Activated naive CD8-positive, alpha-beta T cell treated with anti-CD3 and anti-CD28 coated beads for 36 hours (primary cell): ENCODE measurements at regions not wholly inside any gene's neighbourhood (a gene's known extent, or its start where the extent isn't known, plus 50 kb on each side); places are given as distances from the start of the nearest gene placed in this dataset.
"Not testable (repeated sequence)": the region's sequence is repeated elsewhere in the genome, so short reads cannot be mapped to it uniquely, and the experiment has no call there.

Experiments used
- DNase-seq: peaks from one replicate; pipeline ENCODE4 v3.0.0; 2021
- H3K27ac Mint-ChIP-seq: one replicate; pipeline ENCODE4 v1.8.0; 2022; ENCODE audit warnings: mild to moderate bottlenecking, moderate library complexity, mixed read lengths
- H3K27me3 Mint-ChIP-seq: one replicate; pipeline ENCODE4 v1.8.0; 2022; ENCODE audit warnings: mild to moderate bottlenecking, mixed read lengths
- H3K36me3 Mint-ChIP-seq: one replicate; pipeline ENCODE4 v1.8.0; 2021; ENCODE audit warnings: mild to moderate bottlenecking, mixed read lengths
- H3K4me1 Mint-ChIP-seq: one replicate; pipeline ENCODE4 v1.8.0; 2021; ENCODE audit warnings: mixed read lengths
- H3K4me3 Mint-ChIP-seq: one replicate; pipeline ENCODE4 v1.8.0; 2022; ENCODE audit warnings: mild to moderate bottlenecking, moderate library complexity, mixed read lengths
- H3K9me3 Mint-ChIP-seq: one replicate; pipeline ENCODE4 v1.8.0; 2022; ENCODE audit warnings: mixed read lengths

DNA sequence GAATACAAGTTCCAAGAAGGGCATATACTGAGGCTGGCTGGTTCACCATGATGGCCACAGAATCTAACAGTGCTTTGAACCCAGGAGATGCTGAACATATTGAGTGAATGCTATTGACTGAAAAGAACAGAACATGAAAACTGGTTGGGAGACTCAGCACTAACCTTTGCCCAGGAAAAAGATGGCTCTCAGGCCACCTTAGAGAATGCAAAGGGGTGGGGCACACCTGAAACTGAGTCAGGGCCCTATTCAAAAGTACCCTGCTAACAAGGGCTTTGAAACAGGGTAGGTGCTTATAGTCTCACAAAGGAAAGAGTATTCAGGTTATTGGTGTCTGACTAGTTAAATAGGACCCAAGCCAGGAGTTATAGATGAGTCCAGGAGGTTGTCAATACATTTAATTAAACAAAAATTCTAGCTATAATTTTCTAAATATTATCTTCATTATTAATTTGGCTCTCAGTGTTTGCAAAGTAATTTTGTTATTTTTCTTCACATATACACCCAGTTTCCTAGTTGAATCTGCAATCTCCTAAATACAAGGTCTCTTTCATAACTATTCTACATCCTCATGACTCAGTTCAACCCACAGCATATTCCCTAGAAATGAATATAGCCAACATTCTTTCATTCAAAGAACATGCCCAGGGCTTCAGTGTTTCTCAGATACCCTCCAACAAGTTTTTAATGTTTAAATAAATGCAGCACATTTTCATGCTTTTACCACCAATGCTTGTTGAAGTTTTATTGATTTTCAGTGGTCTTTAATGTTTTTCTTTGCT lies 144.2 kb upstream of the RAPGEF2 start:
- no peak overlapping the region for H3K27ac Mint-ChIP-seq
- no peaks in the 10 kb centered on the region for H3K4me1 Mint-ChIP-seq
- no peak overlapping the region for H3K4me3 Mint-ChIP-seq
- H3K36me3 Mint-ChIP-seq, result no peaks in the 10 kb centered on the region
- H3K27me3 Mint-ChIP-seq, result no peaks in the 10 kb centered on the region
- no peaks in the 10 kb centered on the region for H3K9me3 Mint-ChIP-seq
- no peak for DNase-seq

DNA sequence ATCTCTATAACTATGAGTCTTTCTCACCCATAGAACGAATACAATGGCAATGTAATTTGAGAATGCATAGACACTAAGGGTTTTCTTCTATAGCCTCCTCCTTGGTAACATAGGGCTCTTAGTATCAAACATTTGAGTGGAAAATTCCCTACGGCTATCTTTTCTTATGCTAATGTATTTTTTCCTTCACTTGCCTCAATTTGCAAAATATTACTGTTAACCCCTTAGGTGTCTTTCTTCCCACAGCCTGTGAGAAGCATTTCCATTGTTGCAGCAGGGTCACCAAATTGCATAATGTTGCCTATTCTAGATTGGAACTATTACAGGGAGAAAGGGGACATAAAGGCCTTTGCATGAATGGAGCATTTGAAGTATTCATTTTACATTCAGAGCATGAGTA lies 140.5 kb upstream of the RAPGEF2 start:
- no peak overlapping the region for H3K27ac Mint-ChIP-seq
- H3K4me1 Mint-ChIP-seq, result no peaks in the 10 kb centered on the region
- peaks cover 7% of the 10 kb centered on the region for H3K27me3 Mint-ChIP-seq
- no peaks in the 10 kb centered on the region for H3K36me3 Mint-ChIP-seq
- no peak for DNase-seq
- H3K4me3 Mint-ChIP-seq, result no peak overlapping the region
- no peaks in the 10 kb centered on the region for H3K9me3 Mint-ChIP-seq

DNA sequence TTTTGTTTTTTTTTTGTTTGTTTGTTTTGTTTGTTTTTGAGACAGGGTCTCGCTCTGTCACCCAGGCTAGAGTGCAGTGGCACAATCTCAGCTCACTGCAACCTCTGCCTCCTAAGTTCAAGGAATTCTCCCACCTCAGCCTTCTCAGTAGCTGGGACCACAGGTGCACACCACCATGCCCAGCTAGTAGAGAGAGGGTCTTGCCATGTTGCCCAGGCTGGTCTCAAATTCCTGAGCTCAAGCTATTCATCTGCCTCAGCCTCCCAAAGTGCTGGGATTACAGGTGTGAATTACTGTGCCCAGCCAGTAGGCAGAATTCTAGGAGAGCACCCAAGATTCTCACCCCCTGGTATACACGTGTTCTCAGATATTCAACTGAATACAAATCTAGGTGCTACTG lies 139.6 kb upstream of the RAPGEF2 start:
- H3K4me1 Mint-ChIP-seq, H3K36me3 Mint-ChIP-seq, H3K27ac Mint-ChIP-seq, H3K9me3 Mint-ChIP-seq, DNase-seq, H3K27me3 Mint-ChIP-seq, H3K4me3 Mint-ChIP-seq: not testable (repeated sequence)

DNA sequence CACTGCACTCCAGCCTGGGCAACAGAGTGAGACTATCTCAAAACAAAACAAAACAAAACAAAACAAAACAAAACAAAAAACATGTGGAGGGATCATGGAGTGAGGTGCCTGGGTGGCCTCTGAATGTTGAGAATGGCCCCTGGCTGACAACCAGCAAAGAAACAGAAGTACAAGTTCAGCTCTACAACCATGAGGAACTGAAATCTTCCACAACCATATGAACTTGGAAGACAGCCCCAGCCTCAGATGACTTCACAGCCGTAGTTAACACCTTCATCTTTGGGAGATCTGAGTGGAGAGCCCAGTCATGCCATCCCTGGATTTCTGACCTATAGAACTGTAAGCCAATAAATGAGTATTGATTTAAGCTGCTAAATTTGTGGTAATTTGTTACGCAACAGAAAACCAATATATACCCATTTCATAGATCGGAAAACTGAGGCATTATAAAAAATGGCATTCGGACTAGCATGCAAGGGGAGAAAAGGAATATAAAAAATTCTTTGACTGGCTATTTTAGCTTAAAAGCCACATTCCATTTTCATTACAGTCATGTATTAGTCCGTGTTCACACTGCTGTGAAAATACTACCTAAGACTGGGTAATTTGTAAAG lies 138.7 kb upstream of the RAPGEF2 start:
- Mint-ChIP-seq H3K4me1 (no peaks in the 10 kb centered on the region), H3K9me3 (no peaks in the 10 kb centered on the region), H3K27ac (no peak overlapping the region), H3K4me3 (no peak overlapping the region), H3K36me3 (no peaks in the 10 kb centered on the region), H3K27me3 (peaks cover 7% of the 10 kb centered on the region)
- DNase-seq, result no peak

DNA sequence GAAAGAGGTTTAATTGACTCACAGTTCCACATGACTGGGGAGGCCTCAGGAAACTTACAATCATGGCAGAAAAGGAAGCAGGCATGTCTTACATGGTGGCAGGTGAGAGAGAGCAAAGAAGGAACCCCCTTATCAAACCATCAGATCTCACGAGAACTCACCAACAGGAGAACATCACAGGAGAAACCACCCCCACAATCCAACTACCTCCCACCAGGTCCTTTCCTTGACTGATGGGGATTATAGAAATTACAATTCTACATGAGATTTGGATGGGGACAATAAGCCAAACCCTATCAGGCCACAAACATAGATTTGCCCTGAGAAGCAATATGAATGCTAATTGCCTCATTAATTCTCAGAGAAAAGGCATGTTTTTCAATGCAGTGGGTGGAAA lies 138.2 kb upstream of the RAPGEF2 start:
- Mint-ChIP-seq H3K27ac (no peak overlapping the region), H3K4me3 (no peak overlapping the region), H3K27me3 (peaks cover 7% of the 10 kb centered on the region), H3K36me3 (no peaks in the 10 kb centered on the region), H3K4me1 (no peaks in the 10 kb centered on the region), H3K9me3 (no peaks in the 10 kb centered on the region)
- DNase-seq, result no peak

DNA sequence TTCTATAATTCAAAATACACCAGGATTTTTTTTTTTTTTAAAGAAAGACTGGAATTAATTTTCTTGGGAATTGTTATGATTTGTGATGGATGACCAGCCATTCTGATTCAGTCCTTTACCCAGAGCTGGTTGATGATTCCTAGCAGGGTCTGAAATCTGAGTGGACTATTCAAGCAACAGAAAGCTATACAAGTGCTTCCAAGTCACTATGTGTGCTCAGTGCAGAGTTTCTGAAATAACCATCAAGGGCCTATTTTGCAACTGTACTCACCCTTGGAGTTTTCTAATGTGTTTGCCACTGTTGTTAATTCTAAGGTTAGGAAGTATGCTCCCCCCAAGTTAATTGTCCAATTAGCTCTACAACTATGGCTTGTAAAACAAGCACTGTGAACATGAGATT lies 137.7 kb upstream of the RAPGEF2 start:
- Mint-ChIP-seq H3K27ac (no peak overlapping the region), H3K9me3 (no peaks in the 10 kb centered on the region), H3K36me3 (no peaks in the 10 kb centered on the region), H3K27me3 (peaks cover 7% of the 10 kb centered on the region), H3K4me1 (no peaks in the 10 kb centered on the region), H3K4me3 (no peak overlapping the region)
- no peak for DNase-seq

DNA sequence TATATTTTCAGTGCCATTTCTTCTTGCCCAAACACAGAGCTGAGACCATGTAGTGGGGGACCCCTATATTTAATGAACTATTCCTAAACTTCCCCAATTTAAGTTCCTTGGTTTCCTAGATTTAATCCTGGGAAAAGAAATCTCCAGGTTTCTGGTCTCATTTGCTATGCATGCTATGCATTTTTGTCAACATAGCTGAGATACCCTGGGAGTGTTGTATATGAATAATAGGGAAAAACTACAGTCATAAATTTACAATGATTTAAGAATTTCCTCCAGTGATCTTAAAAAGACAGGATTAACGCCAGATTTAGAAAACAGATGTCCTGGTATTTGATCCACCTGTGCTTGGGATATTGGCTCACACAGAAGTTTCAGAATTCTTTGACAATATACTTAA lies 136.8 kb upstream of the RAPGEF2 start:
- Mint-ChIP-seq H3K4me3 (no peak overlapping the region), H3K27ac (no peak overlapping the region), H3K9me3 (no peaks in the 10 kb centered on the region), H3K27me3 (peaks cover 7% of the 10 kb centered on the region), H3K4me1 (no peaks in the 10 kb centered on the region), H3K36me3 (no peaks in the 10 kb centered on the region)
- DNase-seq, result no peak

DNA sequence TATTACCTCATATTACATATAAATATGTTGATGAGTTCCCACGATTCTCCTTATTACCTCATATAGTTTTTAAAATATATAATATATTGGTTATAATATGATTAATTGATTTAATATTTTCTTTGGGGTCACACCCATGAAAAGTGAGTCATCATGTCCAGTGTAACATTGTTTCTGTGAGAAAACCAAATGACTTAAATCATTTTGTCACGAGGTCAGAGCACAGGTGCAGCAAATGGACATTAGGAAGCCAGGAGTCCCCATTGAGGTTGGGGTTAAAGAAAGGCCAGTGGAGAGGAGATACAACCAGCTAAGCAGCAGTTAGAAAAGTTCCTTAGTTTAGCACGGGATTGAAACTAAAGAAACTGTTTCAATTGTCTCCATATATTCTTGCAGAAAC lies 133.9 kb upstream of the RAPGEF2 start:
- H3K27me3 Mint-ChIP-seq, result peaks cover 7% of the 10 kb centered on the region
- no peak overlapping the region for H3K4me3 Mint-ChIP-seq
- H3K4me1 Mint-ChIP-seq, result no peaks in the 10 kb centered on the region

DNA sequence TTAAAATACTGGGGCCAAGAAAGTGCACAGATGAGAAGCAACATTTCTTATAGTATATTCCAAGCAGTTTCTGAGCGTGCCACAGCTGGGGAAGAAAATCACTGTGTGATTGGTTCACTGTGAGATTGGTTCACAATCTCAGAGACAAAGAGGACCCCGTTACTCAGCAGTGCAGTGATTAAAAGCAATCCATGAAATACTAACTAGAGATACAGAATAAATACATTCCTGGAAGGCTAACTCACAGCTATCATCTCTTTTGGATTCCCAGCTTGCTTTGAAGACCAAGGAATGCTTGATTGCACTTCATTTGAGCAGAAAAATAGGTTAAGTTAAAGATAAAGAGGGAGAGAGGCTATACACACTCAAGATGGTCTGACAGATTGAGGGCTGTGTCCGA lies 132.1 kb upstream of the RAPGEF2 start:
- Mint-ChIP-seq H3K9me3 (no peaks in the 10 kb centered on the region), H3K4me1 (no peaks in the 10 kb centered on the region), H3K36me3 (no peaks in the 10 kb centered on the region), H3K27me3 (no peaks in the 10 kb centered on the region), H3K4me3 (no peak overlapping the region), H3K27ac (no peak overlapping the region)
- no peak for DNase-seq

More for the DNA sequence above, 133.9 kb upstream of the RAPGEF2 start:
- Mint-ChIP-seq H3K36me3 (no peaks in the 10 kb centered on the region), H3K27ac (no peak overlapping the region), H3K9me3 (no peaks in the 10 kb centered on the region)
- DNase-seq, result no peak

DNA sequence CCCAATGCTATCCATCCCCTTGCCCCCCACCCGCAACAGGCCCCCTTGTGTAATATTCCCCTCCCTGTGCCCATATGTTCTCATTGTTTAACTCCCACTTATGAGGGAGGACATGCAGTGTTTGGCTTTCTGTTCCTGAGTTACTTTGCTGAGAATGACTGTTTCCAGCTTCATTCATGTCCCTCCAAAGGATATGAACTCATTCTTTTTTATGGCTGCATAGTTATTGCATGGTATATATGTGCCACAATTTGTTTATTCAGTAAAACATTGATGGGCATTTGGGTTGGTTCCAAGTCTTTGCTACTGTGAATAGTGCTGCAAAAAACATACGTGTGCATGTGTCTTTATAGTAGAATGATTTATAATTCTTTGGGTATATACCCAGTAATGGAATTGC lies 128.4 kb upstream of the RAPGEF2 start:
- H3K9me3 Mint-ChIP-seq, H3K36me3 Mint-ChIP-seq, H3K4me3 Mint-ChIP-seq, H3K27ac Mint-ChIP-seq, H3K27me3 Mint-ChIP-seq, DNase-seq, H3K4me1 Mint-ChIP-seq: not testable (repeated sequence)

DNA sequence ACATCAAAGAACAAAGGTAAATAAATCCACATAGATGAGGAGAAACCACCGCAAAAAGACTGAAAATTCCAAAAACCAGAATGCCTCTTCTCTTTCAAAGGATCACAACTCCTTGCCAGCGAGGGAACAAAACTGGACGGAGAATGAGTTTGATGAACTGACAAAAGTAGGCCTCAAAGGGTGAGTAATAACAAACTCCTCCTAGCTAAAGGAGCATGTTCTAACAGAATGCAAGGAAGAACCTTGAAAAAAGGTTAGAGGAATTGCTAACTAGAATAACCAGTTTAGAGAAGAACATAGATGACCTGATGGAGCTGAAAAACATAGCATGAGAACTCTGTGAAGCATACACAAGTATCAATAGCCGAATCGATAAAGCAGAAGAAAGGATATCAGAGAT lies 122.2 kb upstream of the RAPGEF2 start:
- not testable (repeated sequence) for H3K4me1 Mint-ChIP-seq, H3K27ac Mint-ChIP-seq, H3K4me3 Mint-ChIP-seq, H3K9me3 Mint-ChIP-seq, H3K36me3 Mint-ChIP-seq, DNase-seq
- peaks cover 26% of the 10 kb centered on the region for H3K27me3 Mint-ChIP-seq

DNA sequence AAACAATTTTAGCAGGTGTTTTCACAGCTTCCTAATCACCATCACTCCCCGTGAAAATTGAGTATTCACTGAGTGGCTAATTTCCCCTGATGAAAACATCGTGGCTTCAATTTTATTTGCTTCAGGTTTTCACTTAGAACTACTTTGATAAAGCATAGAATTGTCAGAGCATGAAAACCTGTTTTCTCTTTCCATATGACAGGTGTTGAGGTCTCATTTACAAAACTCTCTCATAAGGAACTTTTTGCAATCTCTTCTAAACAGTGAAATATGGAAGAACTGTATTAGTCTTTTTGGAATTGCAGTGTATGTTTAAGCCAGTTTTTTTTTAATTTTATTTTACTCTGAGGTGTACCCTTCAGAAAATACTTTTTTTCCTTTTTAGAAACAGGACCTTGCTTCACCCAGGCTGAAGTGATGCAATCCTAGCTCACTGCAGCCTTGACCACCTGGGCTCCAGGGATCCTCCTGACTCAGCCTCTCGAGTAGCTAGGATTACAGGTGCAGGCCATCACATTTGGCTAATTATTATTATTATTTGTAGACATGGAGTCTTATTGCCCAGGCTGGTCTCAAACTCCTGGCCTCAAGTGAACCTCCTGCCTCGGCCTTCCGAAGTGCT lies 111.2 kb upstream of the RAPGEF2 start:
- H3K4me3 Mint-ChIP-seq, result no peak overlapping the region
- H3K27ac Mint-ChIP-seq, result no peak overlapping the region
- no peak for DNase-seq
- H3K27me3 Mint-ChIP-seq, result peaks cover 15% of the 10 kb centered on the region
- no peaks in the 10 kb centered on the region for H3K4me1 Mint-ChIP-seq
- peaks cover 10% of the 10 kb centered on the region for H3K9me3 Mint-ChIP-seq
- no peaks in the 10 kb centered on the region for H3K36me3 Mint-ChIP-seq

DNA sequence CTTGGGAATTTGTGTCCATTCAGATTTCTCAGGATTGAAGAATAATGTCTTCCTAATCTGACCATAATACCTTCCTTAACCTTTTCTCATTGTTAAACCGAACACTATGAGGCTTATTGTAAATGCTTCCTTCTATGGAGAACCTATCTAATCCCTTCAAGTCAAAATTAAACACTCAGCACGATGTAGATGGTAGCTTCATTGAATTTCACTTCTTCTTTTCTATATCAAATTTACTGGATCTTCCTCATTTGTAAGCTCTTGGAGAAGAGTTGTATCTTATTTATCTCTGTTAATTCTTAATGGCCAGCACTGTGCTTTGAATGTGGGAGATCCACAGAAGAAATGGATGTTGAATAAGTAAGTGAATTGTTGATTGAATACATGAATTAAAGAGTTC lies 109.0 kb upstream of the RAPGEF2 start:
- H3K27ac Mint-ChIP-seq, result no peak overlapping the region
- no peaks in the 10 kb centered on the region for H3K36me3 Mint-ChIP-seq
- H3K27me3 Mint-ChIP-seq, result peaks cover 7% of the 10 kb centered on the region
- peaks cover 7% of the 10 kb centered on the region for H3K9me3 Mint-ChIP-seq
- no peak for DNase-seq
- no peaks in the 10 kb centered on the region for H3K4me1 Mint-ChIP-seq
- no peak overlapping the region for H3K4me3 Mint-ChIP-seq

DNA sequence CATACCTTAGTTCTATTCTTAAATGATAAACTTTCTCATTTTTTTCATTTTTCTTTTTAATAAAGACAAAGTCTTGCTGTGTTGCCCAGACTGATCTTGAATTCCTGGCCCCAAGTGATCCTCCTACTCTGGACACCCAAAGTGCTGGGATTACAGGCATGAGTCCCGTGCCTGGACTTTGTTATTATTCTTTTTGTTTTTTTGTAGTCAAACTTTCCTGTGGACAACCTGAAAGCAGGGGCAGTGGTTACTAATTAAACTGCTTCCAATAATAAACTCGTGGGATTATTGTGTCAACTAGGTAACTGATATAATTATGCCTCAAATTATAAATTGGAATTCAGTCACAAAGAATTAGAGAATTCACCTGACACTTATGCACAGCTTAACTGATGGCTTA lies 107.8 kb upstream of the RAPGEF2 start:
- Mint-ChIP-seq H3K4me3 (no peak overlapping the region), H3K36me3 (no peaks in the 10 kb centered on the region)

DNA sequence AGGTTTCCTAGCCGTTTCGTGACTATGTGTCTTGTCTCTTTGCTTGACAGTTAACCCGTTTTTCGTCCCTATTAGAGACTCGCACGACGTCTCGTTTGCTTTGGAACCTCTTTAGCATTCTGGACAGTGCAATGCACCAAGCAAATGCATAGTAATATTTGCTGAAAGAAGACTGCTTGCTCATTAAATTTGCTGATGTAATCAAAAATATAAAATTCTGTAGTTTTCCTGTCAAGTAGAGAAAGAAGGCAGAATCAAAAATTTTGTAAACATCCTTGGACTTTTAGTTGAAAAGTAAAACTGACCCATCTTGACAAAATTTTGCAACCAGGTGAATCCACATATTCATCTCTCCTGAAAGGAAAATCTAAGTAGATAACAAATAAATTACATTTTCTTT lies 106.9 kb upstream of the RAPGEF2 start:
- H3K36me3 Mint-ChIP-seq, result no peaks in the 10 kb centered on the region
- no peak overlapping the region for H3K4me3 Mint-ChIP-seq
- no peaks in the 10 kb centered on the region for H3K4me1 Mint-ChIP-seq

More for the DNA sequence above, 107.8 kb upstream of the RAPGEF2 start:
- no peak overlapping the region for H3K27ac Mint-ChIP-seq
- DNase-seq, result no peak
- no peaks in the 10 kb centered on the region for H3K4me1 Mint-ChIP-seq
- H3K27me3 Mint-ChIP-seq, result peaks cover 4% of the 10 kb centered on the region
- peaks cover 2% of the 10 kb centered on the region for H3K9me3 Mint-ChIP-seq

DNA sequence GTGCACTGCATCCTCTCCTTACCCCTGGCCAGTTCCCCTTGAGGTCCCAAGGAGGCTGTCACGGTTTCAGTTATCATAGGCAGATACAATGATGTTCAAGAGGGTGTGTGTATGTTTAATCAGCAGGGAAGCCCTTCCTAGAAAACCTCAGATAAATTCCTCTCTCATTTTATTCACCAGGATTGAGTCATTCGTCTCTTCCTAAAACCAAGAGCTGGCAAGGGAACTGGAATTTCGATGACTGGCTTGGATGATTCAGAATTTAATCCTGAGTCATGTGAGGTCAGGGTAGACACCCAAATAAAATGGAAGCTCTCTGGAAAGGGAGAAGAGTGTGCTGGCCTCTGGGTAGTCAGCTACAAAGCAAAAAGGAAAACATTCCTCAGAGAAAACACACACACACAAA lies 106.2 kb upstream of the RAPGEF2 start:
- Mint-ChIP-seq H3K4me3 (no peak overlapping the region), H3K4me1 (no peaks in the 10 kb centered on the region), H3K27ac (no peak overlapping the region), H3K36me3 (no peaks in the 10 kb centered on the region), H3K27me3 (peaks cover under 1% of the 10 kb centered on the region), H3K9me3 (no peaks in the 10 kb centered on the region)
- no peak for DNase-seq

More for the DNA sequence above, 106.9 kb upstream of the RAPGEF2 start:
- Mint-ChIP-seq H3K9me3 (no peaks in the 10 kb centered on the region), H3K27me3 (no peaks in the 10 kb centered on the region), H3K27ac (no peak overlapping the region)
- no peak for DNase-seq
